ENCODE measurements at regions not wholly inside any gene's neighbourhood (a gene's known extent, or its start where the extent isn't known, plus 50 kb on each side); places are given as distances from the start of the nearest gene placed in this dataset.

GRCh38 chr7:20504060-20504459 lies 111.4 kb upstream of the ABCB5 start:
- ChIA-PET POLR2A (no interaction called here), CTCF (no interaction called here)
- no TSS peak for BruUV-seq (replicated peaks)
- no peaks in the 10 kb centered on the region for H3K27me3 ChIP-seq (ENCODE audit: control insufficient read depth, insufficient read depth, low read length)
- H3K4me3 ChIP-seq (ENCODE audit: low read depth in 2 of 2, low read length in 2 of 2): no peak overlapping the region
- H3K4me1 ChIP-seq (ENCODE audit: control insufficient read depth, insufficient read depth, low read length): no peaks in the 10 kb centered on the region
- H3K36me3 ChIP-seq (ENCODE audit: control insufficient read depth, insufficient read depth, low read length): no peaks in the 10 kb centered on the region
- no peak for TF ChIP-seq TCF7L2 (IDR thresholded peaks at IDR 0.05; ENCODE audit: low read depth, low read length)
- no peak for TF ChIP-seq SIN3A (IDR thresholded peaks at IDR 0.05; ENCODE audit: borderline replicate concordance, insufficient read depth, low read depth, low read length)
- TF ChIP-seq CTCF (IDR thresholded peaks at IDR 0.05): no peak
- no peak for TF ChIP-seq REST (IDR thresholded peaks at IDR 0.05; ENCODE audit: insufficient read depth in 1 of 2, low read depth in 2 of 2, low read length in 1 of 2)
- TF ChIP-seq POLR2AphosphoS5 (IDR thresholded peaks at IDR 0.05; ENCODE audit: low read depth, low read length): no peak
- DNase-seq (ENCODE audit: low read depth, low spot score) (no peak), ATAC-seq (no peak)
- in situ Hi-C loops (cut with HindIII; ENCODE audit: low pct_unique_long_range_greater_than_20kb, low sequenced_read_pairs): no loop called here
- intact Hi-C loops (cut with micrococcal nuclease; ENCODE audit: unreplicated experiment): no loop called here
- no peaks in the 10 kb centered on the region for H3K9me3 ChIP-seq (ENCODE audit: control insufficient read depth, insufficient read depth, low read depth, low read length)
- no peak overlapping the region for H3K27ac ChIP-seq (ENCODE audit: low read length)

GRCh38 chr7:20506175-20506574 lies 109.3 kb upstream of the ABCB5 start:
- Histone ChIP-seq H3K4me1 (ENCODE audit: control insufficient read depth, insufficient read depth, low read length) (no peaks in the 10 kb centered on the region), H3K27me3 (ENCODE audit: control insufficient read depth, insufficient read depth, low read length) (no peaks in the 10 kb centered on the region), H3K36me3 (ENCODE audit: control insufficient read depth, insufficient read depth, low read length) (no peaks in the 10 kb centered on the region), H3K27ac (ENCODE audit: low read length) (no peak overlapping the region), H3K9me3 (ENCODE audit: control insufficient read depth, insufficient read depth, low read depth, low read length) (no peaks in the 10 kb centered on the region), H3K4me3 (ENCODE audit: low read depth in 2 of 2, low read length in 2 of 2) (no peak overlapping the region)
- no TSS peak for BruUV-seq (replicated peaks)
- in situ Hi-C loops (cut with HindIII; ENCODE audit: low pct_unique_long_range_greater_than_20kb, low sequenced_read_pairs): no loop called here
- POLR2A ChIA-PET: no interaction called here
- DNase-seq (ENCODE audit: low read depth, low spot score) (no peak), ATAC-seq (no peak)
- CTCF ChIA-PET: no interaction called here
- intact Hi-C loops (cut with micrococcal nuclease; ENCODE audit: unreplicated experiment): no loop called here
- TF ChIP-seq SIN3A (IDR thresholded peaks at IDR 0.05; ENCODE audit: borderline replicate concordance, insufficient read depth, low read depth, low read length) (no peak), REST (IDR thresholded peaks at IDR 0.05; ENCODE audit: insufficient read depth in 1 of 2, low read depth in 2 of 2, low read length in 1 of 2) (no peak), TCF7L2 (IDR thresholded peaks at IDR 0.05; ENCODE audit: low read depth, low read length) (no peak), POLR2AphosphoS5 (IDR thresholded peaks at IDR 0.05; ENCODE audit: low read depth, low read length) (no peak), CTCF (IDR thresholded peaks at IDR 0.05) (no peak)

Data from Panc1 (cell line).